ENCODE measurements at regions not wholly inside any gene's neighbourhood (a gene's known extent, or its start where the extent isn't known, plus 50 kb on each side); places are given as distances from the start of the nearest gene placed in this dataset.

GRCh38 chr17:65457635-65458257 lies 103.7 kb downstream of the AXIN2 start:
- no peak for DNase-seq
- TF ChIP-seq CTCF (IDR thresholded peaks at IDR 0.05; ENCODE audit: low read depth, low read length, missing control alignments): no peak
- Histone ChIP-seq H3K27ac (no peak overlapping the region), H3K4me3 (ENCODE audit: low read depth, low read length) (no peak overlapping the region), H3K36me3 (replicated peaks) (no peaks in the 10 kb centered on the region), H3K27me3 (replicated peaks) (no peaks in the 10 kb centered on the region)
- in situ Hi-C loops (cut with HindIII; ENCODE audit: low pct_ligation_motif_present, low sequenced_read_pairs): no loop called here

GRCh38 chr17:65457183-65457582 lies 104.3 kb downstream of the AXIN2 start:
- TF ChIP-seq CTCF (IDR thresholded peaks at IDR 0.05; ENCODE audit: low read depth, low read length, missing control alignments): no peak
- Histone ChIP-seq H3K36me3 (replicated peaks) (no peaks in the 10 kb centered on the region), H3K4me3 (ENCODE audit: low read depth, low read length) (no peak overlapping the region), H3K27ac (no peak overlapping the region), H3K27me3 (replicated peaks) (no peaks in the 10 kb centered on the region)
- no peak for DNase-seq
- in situ Hi-C loops (cut with HindIII; ENCODE audit: low pct_ligation_motif_present, low sequenced_read_pairs): no loop called here

GRCh38 chr17:65456368-65457151 lies 104.9 kb downstream of the AXIN2 start:
- in situ Hi-C loops (cut with HindIII; ENCODE audit: low pct_ligation_motif_present, low sequenced_read_pairs): no loop called here
- no peak for DNase-seq
- no peak for TF ChIP-seq CTCF (IDR thresholded peaks at IDR 0.05; ENCODE audit: low read depth, low read length, missing control alignments)

DNA sequence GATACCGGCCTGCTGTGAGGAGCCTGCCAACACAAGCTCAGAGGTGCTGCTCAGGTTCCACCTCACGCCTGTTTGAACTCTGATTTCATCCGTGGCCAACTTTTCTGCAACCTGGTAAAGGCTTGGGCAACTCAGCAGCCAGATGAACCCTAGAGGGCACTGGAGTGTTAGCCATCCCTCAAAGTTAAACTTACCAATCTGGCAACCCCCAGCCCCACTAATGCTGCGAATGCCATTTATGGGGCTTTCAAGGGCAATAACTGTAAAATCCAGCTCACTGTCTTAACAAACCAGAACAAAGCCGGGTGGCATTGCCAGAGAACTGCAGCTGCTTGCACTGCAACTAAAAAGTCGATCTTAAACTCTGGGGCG lies 105.5 kb downstream of the AXIN2 start:
- no peak for DNase-seq
- TF ChIP-seq CTCF (IDR thresholded peaks at IDR 0.05; ENCODE audit: low read depth, low read length, missing control alignments): peak; percentile 59

More at GRCh38 chr17:65456368-65457151, 104.9 kb downstream of the AXIN2 start:
- no peak overlapping the region for H3K27ac ChIP-seq
- H3K36me3 ChIP-seq (replicated peaks): no peaks in the 10 kb centered on the region
- H3K4me3 ChIP-seq (ENCODE audit: low read depth, low read length): no peak overlapping the region
- no peaks in the 10 kb centered on the region for H3K27me3 ChIP-seq (replicated peaks)

GRCh38 chr17:65455154-65455971 lies 106.1 kb downstream of the AXIN2 start:
- in situ Hi-C loops (cut with HindIII; ENCODE audit: low pct_ligation_motif_present, low sequenced_read_pairs): no loop called here
- no peak for TF ChIP-seq CTCF (IDR thresholded peaks at IDR 0.05; ENCODE audit: low read depth, low read length, missing control alignments)
- Histone ChIP-seq H3K27ac (no peak overlapping the region), H3K36me3 (replicated peaks) (no peaks in the 10 kb centered on the region), H3K27me3 (replicated peaks) (no peaks in the 10 kb centered on the region), H3K4me3 (ENCODE audit: low read depth, low read length) (no peak overlapping the region)
- DNase-seq: no peak

More for the DNA sequence above, 105.5 kb downstream of the AXIN2 start:
- H3K27ac ChIP-seq: no peak overlapping the region
- no peaks in the 10 kb centered on the region for H3K36me3 ChIP-seq (replicated peaks)
- H3K4me3 ChIP-seq (ENCODE audit: low read depth, low read length): no peak overlapping the region
- H3K27me3 ChIP-seq (replicated peaks): no peaks in the 10 kb centered on the region
- in situ Hi-C loops (cut with HindIII; ENCODE audit: low pct_ligation_motif_present, low sequenced_read_pairs): no loop called here

Data from brain microvascular endothelial cell (primary cell).